ENCODE measurements at regions not wholly inside any gene's neighbourhood (a gene's known extent, or its start where the extent isn't known, plus 50 kb on each side); places are given as distances from the start of the nearest gene placed in this dataset.

DNA sequence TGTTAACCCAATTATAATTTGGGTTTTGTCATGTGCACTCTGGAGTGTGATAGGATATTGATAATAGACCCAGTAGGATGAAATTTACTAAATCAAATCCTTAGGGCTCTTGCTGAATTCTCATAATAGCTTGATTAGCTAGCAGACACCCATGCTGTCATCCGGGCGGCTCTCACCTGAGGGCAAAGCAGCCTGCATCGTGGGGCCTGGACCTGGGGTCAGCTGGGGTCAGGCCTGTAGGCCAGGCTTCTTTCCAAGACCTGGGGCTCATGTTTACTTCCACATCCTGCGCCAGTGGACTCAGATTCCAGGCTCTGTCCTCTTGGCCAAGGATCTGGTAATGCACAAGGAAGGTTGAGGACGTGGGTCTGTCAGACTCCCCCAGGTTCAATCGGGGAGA is 486.3 kb downstream of the NPHP4 start:
- H3K36me3 Mint-ChIP-seq (ENCODE audit: insufficient read depth, unreplicated experiment): no peaks in the 10 kb centered on the region
- peaks cover 16% of the 10 kb centered on the region for H3K27me3 Mint-ChIP-seq (ENCODE audit: unreplicated experiment)
- intact Hi-C loops (cut with micrococcal nuclease; ENCODE audit: unreplicated experiment): no loop called here
- CTCF ChIA-PET: no interaction called here
- H3K27ac Mint-ChIP-seq (ENCODE audit: unreplicated experiment): no peak overlapping the region
- no peak overlapping the region for H3K4me3 Mint-ChIP-seq (ENCODE audit: low read depth, unreplicated experiment)
- BruUV-seq (replicated peaks): no TSS peak
- H3K4me1 Mint-ChIP-seq (ENCODE audit: low read depth, unreplicated experiment): no peaks in the 10 kb centered on the region
- TF ChIP-seq, protein P1, sequence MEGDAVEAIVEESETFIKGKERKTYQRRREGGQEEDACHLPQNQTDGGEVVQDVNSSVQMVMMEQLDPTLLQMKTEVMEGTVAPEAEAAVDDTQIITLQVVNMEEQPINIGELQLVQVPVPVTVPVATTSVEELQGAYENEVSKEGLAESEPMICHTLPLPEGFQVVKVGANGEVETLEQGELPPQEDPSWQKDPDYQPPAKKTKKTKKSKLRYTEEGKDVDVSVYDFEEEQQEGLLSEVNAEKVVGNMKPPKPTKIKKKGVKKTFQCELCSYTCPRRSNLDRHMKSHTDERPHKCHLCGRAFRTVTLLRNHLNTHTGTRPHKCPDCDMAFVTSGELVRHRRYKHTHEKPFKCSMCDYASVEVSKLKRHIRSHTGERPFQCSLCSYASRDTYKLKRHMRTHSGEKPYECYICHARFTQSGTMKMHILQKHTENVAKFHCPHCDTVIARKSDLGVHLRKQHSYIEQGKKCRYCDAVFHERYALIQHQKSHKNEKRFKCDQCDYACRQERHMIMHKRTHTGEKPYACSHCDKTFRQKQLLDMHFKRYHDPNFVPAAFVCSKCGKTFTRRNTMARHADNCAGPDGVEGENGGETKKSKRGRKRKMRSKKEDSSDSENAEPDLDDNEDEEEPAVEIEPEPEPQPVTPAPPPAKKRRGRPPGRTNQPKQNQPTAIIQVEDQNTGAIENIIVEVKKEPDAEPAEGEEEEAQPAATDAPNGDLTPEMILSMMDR (IDR thresholded peaks at IDR 0.05; ENCODE audit: unreplicated experiment): no peak
- no peaks in the 10 kb centered on the region for H3K9me3 Mint-ChIP-seq (ENCODE audit: low read depth, unreplicated experiment)
- DNase-seq: no peak

DNA sequence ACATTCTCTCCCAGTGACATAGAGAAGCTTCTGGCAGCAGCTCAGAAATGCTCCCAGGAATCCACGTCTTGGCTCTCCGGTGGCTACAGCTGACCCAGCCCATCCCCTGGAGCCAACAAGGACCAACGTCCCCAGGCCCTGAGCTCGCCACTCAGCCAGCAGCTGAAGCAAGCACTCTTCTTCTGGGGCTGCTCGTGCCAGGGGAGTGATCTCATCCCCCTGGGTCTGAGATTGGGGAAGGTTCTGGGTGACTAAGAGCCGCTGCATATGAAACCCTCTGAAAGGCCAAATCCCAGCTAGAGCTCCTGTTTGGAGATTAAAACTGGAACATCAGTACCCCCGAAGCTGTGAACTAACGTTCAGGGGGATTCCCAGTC is 487.9 kb downstream of the NPHP4 start:
- no TSS peak for BruUV-seq (replicated peaks)
- Mint-ChIP-seq H3K4me1 (ENCODE audit: low read depth, unreplicated experiment) (no peaks in the 10 kb centered on the region), H3K27me3 (ENCODE audit: unreplicated experiment) (peaks cover 6% of the 10 kb centered on the region), H3K27ac (ENCODE audit: unreplicated experiment) (no peak overlapping the region), H3K9me3 (ENCODE audit: low read depth, unreplicated experiment) (no peaks in the 10 kb centered on the region), H3K36me3 (ENCODE audit: insufficient read depth, unreplicated experiment) (no peaks in the 10 kb centered on the region), H3K4me3 (ENCODE audit: low read depth, unreplicated experiment) (no peak overlapping the region)
- intact Hi-C loops (cut with micrococcal nuclease; ENCODE audit: unreplicated experiment): no loop called here
- TF ChIP-seq, protein P1 (IDR thresholded peaks at IDR 0.05; ENCODE audit: unreplicated experiment): no peak
- CTCF ChIA-PET: no interaction called here
- no peak for DNase-seq

DNA sequence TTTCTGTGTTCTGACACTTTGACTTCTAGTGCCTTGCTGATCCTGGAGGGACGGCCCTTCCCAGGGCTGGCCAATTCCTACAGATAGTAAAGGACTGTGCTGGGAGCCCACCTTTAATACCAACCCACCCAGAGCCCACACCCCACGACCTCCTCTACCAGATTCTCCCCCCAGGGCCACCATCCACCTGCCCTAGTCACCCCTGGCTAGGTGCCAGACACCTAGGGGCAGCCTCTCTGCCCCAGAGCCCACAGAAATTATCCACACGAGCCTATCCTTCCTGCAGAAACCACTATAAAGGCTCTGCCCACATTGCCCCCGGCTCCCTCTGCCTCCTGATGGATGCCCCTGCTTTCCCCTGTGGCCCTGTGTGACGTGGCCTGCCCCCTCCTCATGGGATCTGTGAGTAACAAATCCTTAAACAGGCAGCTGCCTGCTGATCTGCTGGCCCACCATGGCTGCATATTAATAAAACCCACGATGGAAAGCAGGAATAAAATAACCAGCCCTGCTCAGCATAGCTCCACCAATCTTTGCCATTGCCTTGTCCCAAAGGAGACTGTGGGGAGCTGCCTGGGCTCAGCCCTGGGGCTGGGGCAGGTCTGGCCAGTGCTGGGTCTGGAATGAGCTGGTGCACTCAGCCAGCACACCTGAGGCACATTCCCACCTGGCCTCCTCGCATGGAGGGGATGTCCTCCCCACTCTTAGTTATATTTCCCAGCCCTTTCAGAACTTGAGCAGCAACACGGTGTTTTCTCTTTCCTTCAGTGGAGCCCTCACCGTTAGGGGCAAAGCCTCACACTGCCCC is 488.5 kb downstream of the NPHP4 start:
- Mint-ChIP-seq H3K4me3 (ENCODE audit: low read depth, unreplicated experiment) (no peak overlapping the region), H3K4me1 (ENCODE audit: low read depth, unreplicated experiment) (no peaks in the 10 kb centered on the region), H3K9me3 (ENCODE audit: low read depth, unreplicated experiment) (no peaks in the 10 kb centered on the region), H3K36me3 (ENCODE audit: insufficient read depth, unreplicated experiment) (no peaks in the 10 kb centered on the region), H3K27ac (ENCODE audit: unreplicated experiment) (no peak overlapping the region), H3K27me3 (ENCODE audit: unreplicated experiment) (no peaks in the 10 kb centered on the region)
- CTCF ChIA-PET: no interaction called here
- TF ChIP-seq, protein P1 (IDR thresholded peaks at IDR 0.05; ENCODE audit: unreplicated experiment): no peak
- no TSS peak for BruUV-seq (replicated peaks)
- DNase-seq: no peak
- intact Hi-C loops (cut with micrococcal nuclease; ENCODE audit: unreplicated experiment): no loop called here

DNA sequence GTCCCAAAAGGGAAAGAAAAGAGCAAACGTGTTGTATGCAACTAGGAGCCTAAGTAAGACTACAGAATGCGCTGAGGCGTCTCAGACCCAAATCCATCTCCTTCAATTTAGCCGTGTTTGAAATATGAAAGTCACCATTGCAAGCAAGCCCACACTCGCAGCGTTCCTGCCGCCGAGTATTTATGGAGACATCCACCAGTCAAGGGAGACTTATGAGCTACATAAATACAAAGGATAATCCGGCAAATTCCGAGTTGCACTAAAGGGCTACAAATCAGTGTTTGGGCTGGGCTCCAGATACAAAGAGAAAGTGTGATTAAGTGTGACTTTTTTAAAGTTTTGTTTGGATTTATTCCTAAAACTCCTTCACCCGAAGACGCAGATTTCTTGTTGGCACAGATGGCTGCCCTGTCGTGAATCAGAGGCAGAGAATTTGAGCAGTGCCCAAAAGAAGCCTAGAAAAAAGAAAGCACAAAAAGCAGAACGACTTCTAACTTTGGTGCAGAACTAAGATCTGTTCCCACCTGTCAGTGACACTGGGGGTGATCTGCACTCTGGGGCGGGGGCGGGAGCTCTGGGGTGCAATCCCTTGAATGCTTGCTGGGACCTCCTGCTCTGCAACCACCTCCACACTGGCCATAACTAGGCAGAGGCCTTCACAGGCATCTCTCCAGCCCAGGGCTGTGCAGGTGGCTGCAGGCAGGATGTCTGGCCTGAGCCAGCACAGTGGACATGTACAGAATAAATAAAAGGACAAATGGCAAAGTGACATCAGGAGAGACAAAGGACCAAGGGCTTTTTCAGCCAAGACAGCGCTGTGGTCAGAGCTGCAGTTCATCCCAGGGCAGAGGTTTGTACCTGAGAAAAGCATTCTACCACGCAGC is 489.7 kb downstream of the NPHP4 start:
- no peak overlapping the region for H3K4me3 Mint-ChIP-seq (ENCODE audit: low read depth, unreplicated experiment)
- no peaks in the 10 kb centered on the region for H3K36me3 Mint-ChIP-seq (ENCODE audit: insufficient read depth, unreplicated experiment)
- H3K4me1 Mint-ChIP-seq (ENCODE audit: low read depth, unreplicated experiment): no peaks in the 10 kb centered on the region
- TF ChIP-seq, protein P1 (IDR thresholded peaks at IDR 0.05; ENCODE audit: unreplicated experiment): no peak
- no peak for DNase-seq
- no peak overlapping the region for H3K27ac Mint-ChIP-seq (ENCODE audit: unreplicated experiment)
- intact Hi-C loops (cut with micrococcal nuclease; ENCODE audit: unreplicated experiment): no loop called here
- no TSS peak for BruUV-seq (replicated peaks)
- CTCF ChIA-PET: no interaction called here
- no peaks in the 10 kb centered on the region for H3K27me3 Mint-ChIP-seq (ENCODE audit: unreplicated experiment)
- no peaks in the 10 kb centered on the region for H3K9me3 Mint-ChIP-seq (ENCODE audit: low read depth, unreplicated experiment)
